Astrocyte of the spinal cord (primary cell): ENCODE measurements at regions not wholly inside any gene's neighbourhood (a gene's known extent, or its start where the extent isn't known, plus 50 kb on each side); places are given as distances from the start of the nearest gene placed in this dataset.

ENCODE experiments used
- DNase-seq: peaks from one replicate; pipeline ENCODE4 v3.0.0; 2011; ENCODE audit warnings: low read depth, low spot score
- H3K4me3 ChIP-seq: 2 replicates; pipeline ENCODE4 v1.5.1; 2011; ENCODE audit warnings: low read depth, mild to moderate bottlenecking, low read length, moderate library complexity
- in situ Hi-C: cut with HindIII; loops from 2 replicates; pipeline ENCODE4 v1.10.0; 2017; ENCODE audit warnings: low sequenced_read_pairs
- TF ChIP-seq, protein P1 (sequence below): IDR thresholded peaks from 2 replicates; pipeline ENCODE4 v1.5.1; 2012; ENCODE audit warnings: low read depth, mild to moderate bottlenecking, low read length, inconsistent platforms

DNA sequence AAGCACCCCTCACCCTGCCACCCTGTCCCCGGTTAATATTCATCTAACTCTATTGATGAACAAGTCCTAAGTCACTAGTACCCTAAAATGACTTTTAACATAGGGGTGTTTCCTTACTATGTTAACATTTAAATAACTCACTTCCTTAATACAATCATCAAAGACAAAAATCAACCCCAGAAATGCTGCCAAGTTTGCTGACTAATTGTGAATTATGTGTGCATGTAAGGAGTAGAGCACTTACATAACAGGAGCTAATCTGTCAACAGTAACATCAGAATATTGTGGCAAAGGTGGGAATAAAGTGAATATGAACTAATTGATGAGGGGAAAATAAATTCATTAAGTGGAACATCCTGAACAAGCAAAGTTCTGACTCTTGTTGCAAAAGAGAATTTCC lies 81.4 kb upstream of the ERBB4 start:
- in situ Hi-C loops, result no loop called here
- DNase-seq, result peak; percentile 6
- TF ChIP-seq, protein P1, sequence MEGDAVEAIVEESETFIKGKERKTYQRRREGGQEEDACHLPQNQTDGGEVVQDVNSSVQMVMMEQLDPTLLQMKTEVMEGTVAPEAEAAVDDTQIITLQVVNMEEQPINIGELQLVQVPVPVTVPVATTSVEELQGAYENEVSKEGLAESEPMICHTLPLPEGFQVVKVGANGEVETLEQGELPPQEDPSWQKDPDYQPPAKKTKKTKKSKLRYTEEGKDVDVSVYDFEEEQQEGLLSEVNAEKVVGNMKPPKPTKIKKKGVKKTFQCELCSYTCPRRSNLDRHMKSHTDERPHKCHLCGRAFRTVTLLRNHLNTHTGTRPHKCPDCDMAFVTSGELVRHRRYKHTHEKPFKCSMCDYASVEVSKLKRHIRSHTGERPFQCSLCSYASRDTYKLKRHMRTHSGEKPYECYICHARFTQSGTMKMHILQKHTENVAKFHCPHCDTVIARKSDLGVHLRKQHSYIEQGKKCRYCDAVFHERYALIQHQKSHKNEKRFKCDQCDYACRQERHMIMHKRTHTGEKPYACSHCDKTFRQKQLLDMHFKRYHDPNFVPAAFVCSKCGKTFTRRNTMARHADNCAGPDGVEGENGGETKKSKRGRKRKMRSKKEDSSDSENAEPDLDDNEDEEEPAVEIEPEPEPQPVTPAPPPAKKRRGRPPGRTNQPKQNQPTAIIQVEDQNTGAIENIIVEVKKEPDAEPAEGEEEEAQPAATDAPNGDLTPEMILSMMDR, result no peak
- H3K4me3 ChIP-seq, result no peak overlapping the region

DNA sequence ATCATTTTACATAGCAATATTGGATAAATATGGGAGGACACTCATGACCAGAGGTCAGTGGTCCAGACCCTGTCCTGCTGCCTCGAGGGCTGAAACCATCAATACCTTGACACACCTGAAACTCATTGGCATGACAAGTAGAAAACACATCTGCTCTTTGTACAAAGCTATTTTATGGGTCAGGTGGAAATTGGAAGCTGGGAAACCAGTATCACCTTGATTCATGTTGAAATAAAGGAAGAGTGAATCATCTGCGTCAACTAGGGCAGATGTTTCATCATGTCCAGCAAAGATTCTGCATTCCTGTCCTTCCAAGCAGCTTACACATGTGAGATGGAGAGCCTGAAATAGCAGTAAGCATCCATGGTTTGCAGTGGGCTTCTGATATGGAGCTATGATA lies 80.0 kb upstream of the ERBB4 start:
- H3K4me3 ChIP-seq, result no peak overlapping the region
- TF ChIP-seq, protein P1, result no peak
- no peak for DNase-seq
- in situ Hi-C loops, result no loop called here

DNA sequence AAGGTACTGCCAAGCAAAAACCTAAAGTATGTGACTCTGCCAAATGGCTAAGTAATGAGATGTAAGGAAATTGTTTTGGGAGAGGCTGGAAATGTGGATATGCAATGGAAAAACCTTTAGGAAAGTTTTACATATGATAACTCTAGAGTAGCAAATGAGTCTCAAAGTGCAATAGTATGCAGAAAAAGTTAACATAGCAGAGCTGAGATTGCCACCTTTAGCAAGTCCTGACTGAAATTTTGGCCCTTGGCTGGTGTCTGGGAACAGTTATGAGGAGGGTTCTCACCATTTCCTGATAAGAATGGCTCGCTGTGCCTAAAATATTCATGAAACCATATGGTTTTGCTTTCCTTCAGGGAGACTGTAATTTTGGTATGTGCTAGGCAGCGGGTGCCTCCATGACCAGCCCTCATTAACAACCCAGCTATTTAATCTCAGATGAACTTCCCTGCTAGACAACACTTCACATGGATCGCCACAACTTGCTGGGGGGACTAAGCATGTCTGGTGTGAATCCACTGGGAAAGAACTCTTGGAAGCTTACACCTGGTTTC lies 72.3 kb upstream of the ERBB4 start:
- TF ChIP-seq, protein P1, result no peak
- in situ Hi-C loops, result no loop called here
- no peak for DNase-seq

DNA sequence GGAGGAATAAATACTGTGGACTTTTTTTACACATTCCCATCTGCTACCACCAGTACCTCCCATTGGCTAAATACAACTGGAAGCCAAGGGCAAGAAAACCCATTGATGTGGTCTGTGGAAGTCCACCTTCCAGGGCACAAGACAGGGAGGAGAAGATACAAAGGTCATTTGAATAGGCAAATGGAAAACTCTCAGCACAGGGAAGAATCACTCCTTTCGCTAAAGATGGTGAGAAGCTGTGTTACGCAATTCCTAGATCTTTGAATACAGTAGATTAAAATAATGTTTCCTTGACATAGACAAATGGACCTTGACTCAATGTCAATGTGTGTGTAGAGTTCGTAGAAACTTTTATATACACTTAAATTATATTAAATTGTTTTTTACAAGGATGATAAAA lies 70.9 kb upstream of the ERBB4 start:
- TF ChIP-seq, protein P1, result no peak
- no peak for DNase-seq
- in situ Hi-C loops, result no loop called here
- no peak overlapping the region for H3K4me3 ChIP-seq

More for the DNA sequence above, 72.3 kb upstream of the ERBB4 start:
- no peak overlapping the region for H3K4me3 ChIP-seq

DNA sequence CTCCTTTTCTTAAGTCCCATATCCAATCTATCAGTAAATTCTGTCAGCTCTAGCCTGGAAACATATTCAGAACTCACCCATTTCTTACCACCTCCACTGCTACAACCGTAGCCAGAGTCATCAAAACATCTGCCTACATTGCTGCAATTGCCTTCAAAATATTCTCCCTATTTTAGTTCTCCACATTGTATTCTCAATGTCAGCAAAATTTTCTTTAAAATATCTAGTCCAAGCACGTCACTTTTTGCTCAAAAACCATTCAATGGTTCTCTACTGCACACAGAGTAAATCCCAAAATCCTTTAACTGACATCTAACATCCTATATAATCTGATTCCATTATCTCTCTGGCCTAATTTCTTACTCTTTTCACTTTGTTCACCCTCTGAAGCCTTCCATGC lies 68.5 kb upstream of the ERBB4 start:
- in situ Hi-C loops, result no loop called here
- TF ChIP-seq, protein P1, result no peak

DNA sequence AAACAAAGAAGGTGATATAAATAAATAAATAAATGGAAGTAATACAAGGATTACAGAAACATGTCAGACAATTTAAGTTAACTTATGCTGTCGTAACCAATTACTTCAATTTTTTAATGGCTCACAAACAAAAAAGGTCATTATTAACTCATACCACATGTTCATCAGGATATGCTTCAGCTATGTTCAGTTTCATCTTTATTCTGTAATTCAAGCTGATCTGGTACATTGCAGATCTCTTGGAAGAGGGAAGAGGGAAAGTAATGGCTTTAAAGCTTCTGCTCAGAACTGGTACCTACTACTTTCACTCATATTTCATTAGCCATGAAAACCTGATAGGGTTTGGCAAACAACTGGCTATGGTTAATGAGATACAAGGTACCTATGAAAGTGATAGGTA lies 67.6 kb upstream of the ERBB4 start:
- in situ Hi-C loops, result no loop called here
- TF ChIP-seq, protein P1, result no peak
- DNase-seq, result no peak
- no peak overlapping the region for H3K4me3 ChIP-seq

More for the DNA sequence above, 68.5 kb upstream of the ERBB4 start:
- DNase-seq, result no peak
- H3K4me3 ChIP-seq, result no peak overlapping the region

DNA sequence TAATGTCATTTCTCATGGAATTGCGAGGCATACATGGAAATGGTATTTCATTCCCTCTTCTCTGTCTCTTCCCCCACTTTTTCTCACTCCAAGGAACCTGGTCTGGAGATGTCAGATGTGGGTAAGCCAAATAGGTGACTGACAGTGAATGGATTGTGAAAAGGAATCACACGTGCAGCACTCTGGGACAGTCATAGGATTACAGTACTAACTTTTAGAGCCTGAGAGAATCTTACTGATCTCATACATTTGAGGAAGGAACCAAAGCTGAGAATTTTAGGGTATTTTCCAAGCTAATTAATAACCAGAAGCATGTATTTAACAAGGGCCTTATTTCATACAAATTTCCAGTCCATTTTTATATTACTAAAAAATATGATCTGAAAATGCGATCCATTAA lies 58.1 kb upstream of the ERBB4 start:
- TF ChIP-seq, protein P1, result no peak
- in situ Hi-C loops, result no loop called here
- no peak for DNase-seq
- no peak overlapping the region for H3K4me3 ChIP-seq
